Testis (tissue), 2 donors: ENCODE measurements at regions not wholly inside any gene's neighbourhood (a gene's known extent, or its start where the extent isn't known, plus 50 kb on each side); places are given as distances from the start of the nearest gene placed in this dataset.

Source experiments
- DNase-seq: peaks from one replicate; pipeline ENCODE4 v3.0.0-alpha.2; 2019
- H3K27ac ChIP-seq, 2 donors: fragments of 200-600 bp; sonication (generic); one replicate each; pipeline ENCODE4 v1.5.1; 2019
- H3K27me3 ChIP-seq: fragments of 200-600 bp; sonication (generic); one replicate; pipeline ENCODE4 v1.5.1; 2019
- H3K36me3 ChIP-seq: fragments of 200-600 bp; sonication (generic); one replicate; pipeline ENCODE4 v1.5.1; 2017; ENCODE audit warnings: low read depth; ENCODE audit errors: missing control alignments
- H3K4me1 ChIP-seq: fragments of 200-600 bp; sonication (generic); one replicate; pipeline ENCODE4 v1.5.1; 2019
- H3K4me3 ChIP-seq, 2 donors: fragments of 200-600 bp; sonication (generic); one replicate each; pipeline ENCODE4 v1.5.1; 2017 to 2019
- H3K9me3 ChIP-seq: fragments of 200-600 bp; sonication (generic); one replicate; pipeline ENCODE4 v1.5.1; 2017
- POLR2A ChIP-seq: fragments of 450-650 bp; IDR thresholded peaks from one replicate; pipeline ENCODE4 v1.6.1; 2017; ENCODE audit warnings: antibody characterized with exemption, mild to moderate bottlenecking, moderate library complexity
- WGBS, 2 donors: methylation state at CpG; one replicate each; pipeline ENCODE4 v1.1.5; 2018; 5-methylcytosine and 5-hydroxymethylcytosine counted together
- intact Hi-C: fragments of 100-400 bp; cut with DNase I; formaldehyde crosslinking; loops from one replicate; pipeline ENCODE4 v1.15.1; 2023; ENCODE audit warnings: low total_unique reads
- TF ChIP-seq, protein P1 (sequence below), 3 experiments: fragments of 450-650 bp in 2 of 3; fragments of 200-600 bp in 1 of 3; sonication (generic) in 1 of 3; IDR thresholded peaks; one replicate each; pipeline ENCODE4 v1.5.1; 2016 to 2019; ENCODE audit warnings: antibody characterized with exemption in 3 of 3, mild to moderate bottlenecking in 2 of 3, moderate library complexity in 1 of 3

DNA sequence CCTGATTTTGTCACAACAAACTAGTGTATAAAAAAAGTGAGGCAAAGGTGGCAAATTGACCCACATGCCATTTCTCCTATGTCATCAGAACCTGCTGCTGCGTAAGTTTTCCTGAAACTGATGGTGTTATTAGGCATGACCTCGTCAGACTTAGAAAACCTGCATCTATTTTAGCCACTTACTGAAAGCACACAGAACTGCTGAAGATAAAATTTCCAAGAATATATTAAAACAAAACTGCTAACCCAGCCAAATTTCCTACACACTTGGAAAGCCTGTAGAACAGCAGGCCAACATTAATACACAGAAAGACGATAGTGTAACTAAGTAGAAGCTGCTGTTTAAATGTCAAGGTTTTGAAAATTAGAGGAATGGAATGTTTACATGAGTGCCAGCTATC lies 674.5 kb upstream of the CXADR start:
- H3K4me3 ChIP-seq = no peak overlapping the region
- 27 to 33% methylated on average over 3 of the region's 3 CpGs for WGBS, 2 donors
- no peak overlapping the region for H3K27ac ChIP-seq
- TF ChIP-seq, protein P1, sequence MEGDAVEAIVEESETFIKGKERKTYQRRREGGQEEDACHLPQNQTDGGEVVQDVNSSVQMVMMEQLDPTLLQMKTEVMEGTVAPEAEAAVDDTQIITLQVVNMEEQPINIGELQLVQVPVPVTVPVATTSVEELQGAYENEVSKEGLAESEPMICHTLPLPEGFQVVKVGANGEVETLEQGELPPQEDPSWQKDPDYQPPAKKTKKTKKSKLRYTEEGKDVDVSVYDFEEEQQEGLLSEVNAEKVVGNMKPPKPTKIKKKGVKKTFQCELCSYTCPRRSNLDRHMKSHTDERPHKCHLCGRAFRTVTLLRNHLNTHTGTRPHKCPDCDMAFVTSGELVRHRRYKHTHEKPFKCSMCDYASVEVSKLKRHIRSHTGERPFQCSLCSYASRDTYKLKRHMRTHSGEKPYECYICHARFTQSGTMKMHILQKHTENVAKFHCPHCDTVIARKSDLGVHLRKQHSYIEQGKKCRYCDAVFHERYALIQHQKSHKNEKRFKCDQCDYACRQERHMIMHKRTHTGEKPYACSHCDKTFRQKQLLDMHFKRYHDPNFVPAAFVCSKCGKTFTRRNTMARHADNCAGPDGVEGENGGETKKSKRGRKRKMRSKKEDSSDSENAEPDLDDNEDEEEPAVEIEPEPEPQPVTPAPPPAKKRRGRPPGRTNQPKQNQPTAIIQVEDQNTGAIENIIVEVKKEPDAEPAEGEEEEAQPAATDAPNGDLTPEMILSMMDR (IDR thresholded peaks at IDR 0.05) = no peak
- TF ChIP-seq POLR2A = no peak
- intact Hi-C loops = no loop called here
- H3K36me3 ChIP-seq = no peaks in the 10 kb centered on the region
- no peaks in the 10 kb centered on the region for H3K27me3 ChIP-seq
- no peaks in the 10 kb centered on the region for H3K9me3 ChIP-seq
- no peaks in the 10 kb centered on the region for H3K4me1 ChIP-seq
- no peak for DNase-seq

DNA sequence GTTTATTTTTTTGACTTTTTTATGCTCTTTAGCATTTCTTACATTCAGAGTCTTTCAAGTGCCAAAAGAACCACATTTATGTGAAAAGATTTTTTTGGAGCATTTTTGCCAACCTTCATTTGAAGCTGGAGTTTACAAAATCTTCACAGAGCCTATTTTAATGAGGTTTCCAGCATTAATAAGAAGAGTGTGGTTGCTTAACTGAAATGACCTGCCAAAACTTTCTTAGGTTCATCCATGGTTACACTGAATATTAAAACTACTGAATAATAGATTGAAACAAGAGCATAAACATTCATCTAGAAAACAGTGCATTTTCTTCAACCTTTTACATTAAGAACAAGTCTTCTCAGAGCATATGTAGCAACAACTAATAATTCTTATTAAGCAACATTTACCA lies 672.3 kb upstream of the CXADR start:
- Histone ChIP-seq H3K36me3 (no peaks in the 10 kb centered on the region), H3K4me3 (no peak overlapping the region), H3K4me1 (no peaks in the 10 kb centered on the region), H3K27ac (no peak overlapping the region), H3K9me3 (no peaks in the 10 kb centered on the region), H3K27me3 (no peaks in the 10 kb centered on the region)
- DNase-seq = no peak
- intact Hi-C loops = no loop called here
- TF ChIP-seq, protein P1 (IDR thresholded peaks at IDR 0.05) = no peak
- TF ChIP-seq POLR2A = no peak

DNA sequence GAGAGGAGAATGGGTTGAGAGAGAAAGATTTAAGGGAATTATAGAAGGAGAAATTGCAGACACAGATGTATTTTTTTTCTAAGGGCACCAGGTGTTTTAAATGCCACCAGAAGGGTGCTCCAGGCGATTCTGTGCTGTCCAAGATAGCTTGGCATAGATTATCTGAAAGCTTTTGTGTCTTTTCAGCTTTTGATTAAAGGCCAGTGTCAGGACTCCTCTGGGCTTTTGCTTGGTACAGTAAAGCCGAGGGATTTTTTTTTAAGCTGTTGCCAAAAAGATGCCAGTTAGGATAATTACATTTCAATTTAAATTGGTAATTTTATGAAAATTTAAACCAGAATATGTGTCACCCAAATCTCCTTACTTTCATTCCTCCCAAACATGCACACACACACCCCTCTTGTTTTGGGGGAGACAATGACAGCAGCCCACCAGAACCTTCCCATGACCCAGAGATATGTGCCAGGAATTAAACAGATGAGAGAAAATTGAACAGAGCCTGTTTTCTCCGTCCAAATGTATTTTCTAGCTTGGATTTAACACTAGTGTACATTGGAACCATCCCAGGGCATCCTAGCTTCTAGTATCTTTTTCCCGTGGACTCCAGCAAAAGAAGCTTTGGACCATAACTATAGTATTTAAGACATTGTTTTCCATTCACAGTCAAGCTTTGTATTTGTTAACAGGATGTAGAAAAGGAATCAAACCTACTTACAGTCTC lies 670.7 kb upstream of the CXADR start:
- H3K36me3 ChIP-seq = no peaks in the 10 kb centered on the region
- H3K4me1 ChIP-seq = no peaks in the 10 kb centered on the region
- no peak overlapping the region for H3K4me3 ChIP-seq
- 58 to 60% methylated on average over 4 of the region's 4 CpGs for WGBS, 2 donors
- DNase-seq = no peak
- H3K27me3 ChIP-seq = no peaks in the 10 kb centered on the region
- intact Hi-C loops = no loop called here
- TF ChIP-seq POLR2A = no peak
- TF ChIP-seq, protein P1 (IDR thresholded peaks at IDR 0.05) = no peak
- H3K27ac ChIP-seq = peak overlapping the region in 1 of 2 donors; percentile 23
- no peaks in the 10 kb centered on the region for H3K9me3 ChIP-seq

DNA sequence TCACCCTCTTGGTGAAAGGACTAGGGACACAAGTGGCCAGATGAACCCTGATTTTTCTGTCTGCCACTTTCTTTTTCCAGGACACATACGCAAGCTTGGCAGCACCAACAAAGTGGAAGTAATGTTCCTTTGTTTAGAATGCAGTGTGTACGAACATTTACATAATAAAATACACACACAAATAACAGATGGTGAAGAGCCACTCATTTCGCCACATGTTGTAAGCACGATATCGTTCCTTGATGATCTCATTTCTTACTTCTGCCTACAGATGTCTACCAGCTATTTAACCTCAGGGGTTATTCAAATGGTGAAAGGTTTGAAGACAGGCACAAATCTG lies 670.2 kb upstream of the CXADR start:
- Histone ChIP-seq H3K9me3 (no peaks in the 10 kb centered on the region), H3K27me3 (no peaks in the 10 kb centered on the region), H3K27ac (peak overlapping the region in 1 of 2 donors; percentile 23), H3K4me1 (no peaks in the 10 kb centered on the region), H3K36me3 (no peaks in the 10 kb centered on the region), H3K4me3 (no peak overlapping the region)
- intact Hi-C loops = no loop called here
- 63 to 68% methylated on average over 5 of the region's 5 CpGs for WGBS, 2 donors
- DNase-seq = no peak
- TF ChIP-seq POLR2A = no peak
- TF ChIP-seq, protein P1 (IDR thresholded peaks at IDR 0.05) = no peak

DNA sequence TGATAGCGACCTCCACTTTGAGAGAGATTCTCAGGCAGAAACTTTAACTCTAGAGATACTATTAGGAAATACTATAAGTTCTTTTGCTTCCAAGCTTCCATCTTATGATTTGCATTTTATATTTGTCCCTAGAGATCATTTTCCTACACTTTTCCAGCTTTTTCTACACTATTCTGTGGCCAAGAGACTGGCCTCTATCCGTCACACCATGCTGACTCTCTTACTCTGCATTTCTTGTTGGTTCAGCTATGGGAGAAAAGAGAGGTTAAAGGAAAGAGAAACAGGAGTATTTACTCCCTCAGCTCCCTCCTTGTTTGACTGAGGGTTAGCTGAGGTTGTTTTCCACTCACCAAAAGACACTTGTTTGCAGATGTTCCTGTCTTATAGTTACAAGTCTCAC lies 665.6 kb upstream of the CXADR start:
- no peaks in the 10 kb centered on the region for H3K27me3 ChIP-seq
- intact Hi-C loops = no loop called here
- TF ChIP-seq POLR2A = no peak
- TF ChIP-seq, protein P1 (IDR thresholded peaks at IDR 0.05) = no peak
- 87 to 93% methylated on average over 2 of the region's 2 CpGs for WGBS, 2 donors
- H3K36me3 ChIP-seq = no peaks in the 10 kb centered on the region
- no peaks in the 10 kb centered on the region for H3K4me1 ChIP-seq
- no peak for DNase-seq
- H3K9me3 ChIP-seq = no peaks in the 10 kb centered on the region
- H3K4me3 ChIP-seq = no peak overlapping the region
- no peak overlapping the region for H3K27ac ChIP-seq
